Astrocyte of the cerebellum (primary cell): ENCODE measurements at regions not wholly inside any gene's neighbourhood (a gene's known extent, or its start where the extent isn't known, plus 50 kb on each side); places are given as distances from the start of the nearest gene placed in this dataset.
"Not testable (repeated sequence)": the region's sequence is repeated elsewhere in the genome, so short reads cannot be mapped to it uniquely, and the experiment has no call there.

ENCODE experiments used
- DNase-seq: peaks from one replicate; pipeline ENCODE4 v3.0.0-alpha.2; 2011; ENCODE audit warnings: low read depth
- H3K4me3 ChIP-seq: 2 replicates; pipeline ENCODE4 v1.5.1; 2011; ENCODE audit warnings: mild to moderate bottlenecking, low read depth, low read length, moderate library complexity
- CTCF ChIP-seq: IDR thresholded peaks from 2 replicates; pipeline ENCODE4 v1.5.1; 2012; ENCODE audit warnings: low read length, low read depth, moderate library complexity, mild to moderate bottlenecking; ENCODE audit errors: missing control alignments
- in situ Hi-C: cut with HindIII; loops from 2 replicates; pipeline ENCODE4 v1.10.0; 2017; ENCODE audit warnings: low sequenced_read_pairs

- H3K4me3 ChIP-seq = no peak overlapping the region
- no peak for TF ChIP-seq CTCF
- DNase-seq = no peak
- in situ Hi-C loops = no loop called here
Measured at GRCh38 chr10:6984971-6985370, 404.9 kb upstream of the PRKCQ start.

- in situ Hi-C loops, DNase-seq, H3K4me3 ChIP-seq: not testable (repeated sequence)
Measured at GRCh38 chr10:6984016-6984415, 403.9 kb upstream of the PRKCQ start.

- no peak for DNase-seq
- no peak for TF ChIP-seq CTCF
- H3K4me3 ChIP-seq = no peak overlapping the region
- in situ Hi-C loops = no loop called here
Measured at GRCh38 chr10:6980353-6980752, 400.3 kb upstream of the PRKCQ start.

- in situ Hi-C loops = no loop called here
- no peak overlapping the region for H3K4me3 ChIP-seq
- DNase-seq = no peak
- no peak for TF ChIP-seq CTCF
Measured at GRCh38 chr10:6979371-6979770, 399.3 kb upstream of the PRKCQ start.

GRCh38 chr10:6978187-6978627, 398.1 kb upstream of the PRKCQ start:
- in situ Hi-C loops = no loop called here
- DNase-seq = no peak
- TF ChIP-seq CTCF = no peak
- no peak overlapping the region for H3K4me3 ChIP-seq

- no peak for TF ChIP-seq CTCF
- in situ Hi-C loops = no loop called here
- H3K4me3 ChIP-seq = no peak overlapping the region
- DNase-seq = no peak
Measured at GRCh38 chr10:6977398-6978186, 397.5 kb upstream of the PRKCQ start.

- no peak overlapping the region for H3K4me3 ChIP-seq
- no peak for TF ChIP-seq CTCF
- in situ Hi-C loops = no loop called here
- DNase-seq = no peak
Measured at GRCh38 chr10:6973899-6974298, 393.8 kb upstream of the PRKCQ start.
